Smooth muscle cell (in vitro differentiated cells): ENCODE measurements at regions not wholly inside any gene's neighbourhood (a gene's known extent, or its start where the extent isn't known, plus 50 kb on each side); places are given as distances from the start of the nearest gene placed in this dataset.
A peak's percentile ranks its signal among the peaks of the same experiment; 100 is the strongest.

ENCODE experiments used
- DNase-seq: peaks from one replicate; lab custom pipeline; 2025; ENCODE audit not compliant: unreplicated experiment; lab: John Stamatoyannopoulos, UW
- H2AFZ ChIP-seq: fragments of 200-600 bp; sonication (generic); 2 replicates; pipeline ENCODE4 v1.6.0; 2016; ENCODE audit warnings: antibody characterized with exemption, low read depth, mild to moderate bottlenecking
- H3F3A ChIP-seq: fragments of 200-600 bp; sonication (generic); 2 replicates; pipeline ENCODE4 v1.6.0; 2017; ENCODE audit warnings: antibody characterized with exemption, low read depth
- H3K27ac ChIP-seq: fragments of 200-600 bp; sonication (generic); 2 replicates; pipeline ENCODE4 v1.5.1; 2016; ENCODE audit warnings: low read depth, mild to moderate bottlenecking
- H3K27me3 ChIP-seq: fragments of 200-600 bp; sonication (generic); 2 replicates; pipeline ENCODE4 v1.6.1; 2016; ENCODE audit warnings: low read depth, mild to moderate bottlenecking
- H3K36me3 ChIP-seq: fragments of 200-600 bp; sonication (generic); 2 replicates; pipeline ENCODE4 v1.5.1; 2016; ENCODE audit warnings: low read depth
- H3K4me1 ChIP-seq: fragments of 200-600 bp; sonication (generic); 2 replicates; pipeline ENCODE4 v1.5.1; 2016; ENCODE audit warnings: low read depth
- H3K4me2 ChIP-seq: fragments of 200-600 bp; sonication (generic); 2 replicates; pipeline ENCODE4 v1.6.0; 2016; ENCODE audit warnings: mild to moderate bottlenecking
- H3K4me3 ChIP-seq: fragments of 200-600 bp; sonication (generic); 2 replicates; pipeline ENCODE4 v1.5.1; 2016; ENCODE audit warnings: mild to moderate bottlenecking
- H3K79me2 ChIP-seq: fragments of 200-600 bp; sonication (generic); 2 replicates; pipeline ENCODE4 v1.6.0; 2016; ENCODE audit warnings: low read depth, mild to moderate bottlenecking
- H3K9ac ChIP-seq: fragments of 200-600 bp; sonication (generic); 2 replicates; pipeline ENCODE4 v1.6.0; 2016; ENCODE audit warnings: low read depth
- H3K9me3 ChIP-seq: fragments of 200-600 bp; sonication (generic); replicated peaks from 2 replicates; pipeline ENCODE4 v1.5.1; 2016; ENCODE audit warnings: low read depth
- H4K20me1 ChIP-seq: fragments of 200-600 bp; sonication (generic); 2 replicates; pipeline ENCODE4 v1.6.0; 2016; ENCODE audit warnings: low read depth
- WGBS: methylation state at CpG from one replicate; pipeline ENCODE4 v1.1.7; 2016; ENCODE audit warnings: low lambda C conversion rate; 5-methylcytosine and 5-hydroxymethylcytosine counted together
- TF ChIP-seq, protein P1 (sequence below): fragments of 200-600 bp; sonication (generic); IDR thresholded peaks from 2 replicates; pipeline ENCODE4 v1.5.1; 2017; ENCODE audit warnings: borderline replicate concordance, mild to moderate bottlenecking, antibody characterized with exemption; ENCODE audit not compliant: insufficient read depth, poor library complexity, severe bottlenecking

DNA sequence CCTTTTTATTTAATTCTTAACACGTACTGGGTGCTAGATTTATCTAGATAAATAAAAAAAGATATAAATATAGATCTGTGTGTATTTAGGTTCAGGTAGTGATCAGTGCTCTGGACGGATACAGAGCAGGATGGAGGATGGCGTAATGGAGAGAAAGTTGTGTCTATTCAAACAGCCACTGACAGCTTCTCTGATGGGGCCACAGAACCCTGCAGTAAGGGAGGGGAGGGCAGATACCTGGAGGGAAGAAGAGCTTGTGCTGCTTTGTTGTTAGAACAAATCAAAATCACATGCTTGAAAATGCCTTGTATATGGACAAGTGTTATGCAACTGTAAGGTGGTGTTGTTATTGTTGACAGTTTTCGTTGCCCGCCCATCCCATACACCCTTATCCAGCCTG, 170.2 kb downstream of the UTP18 start:
- H3K9me3 ChIP-seq, result no peaks in the 10 kb centered on the region
- H3K36me3 ChIP-seq, result no peaks in the 10 kb centered on the region
- H3K79me2 ChIP-seq, result no peaks in the 10 kb centered on the region
- H3K4me1 ChIP-seq, result no peaks in the 10 kb centered on the region
- H2AFZ ChIP-seq, result no peak overlapping the region
- H3K4me3 ChIP-seq, result no peak overlapping the region
- TF ChIP-seq, protein P1, sequence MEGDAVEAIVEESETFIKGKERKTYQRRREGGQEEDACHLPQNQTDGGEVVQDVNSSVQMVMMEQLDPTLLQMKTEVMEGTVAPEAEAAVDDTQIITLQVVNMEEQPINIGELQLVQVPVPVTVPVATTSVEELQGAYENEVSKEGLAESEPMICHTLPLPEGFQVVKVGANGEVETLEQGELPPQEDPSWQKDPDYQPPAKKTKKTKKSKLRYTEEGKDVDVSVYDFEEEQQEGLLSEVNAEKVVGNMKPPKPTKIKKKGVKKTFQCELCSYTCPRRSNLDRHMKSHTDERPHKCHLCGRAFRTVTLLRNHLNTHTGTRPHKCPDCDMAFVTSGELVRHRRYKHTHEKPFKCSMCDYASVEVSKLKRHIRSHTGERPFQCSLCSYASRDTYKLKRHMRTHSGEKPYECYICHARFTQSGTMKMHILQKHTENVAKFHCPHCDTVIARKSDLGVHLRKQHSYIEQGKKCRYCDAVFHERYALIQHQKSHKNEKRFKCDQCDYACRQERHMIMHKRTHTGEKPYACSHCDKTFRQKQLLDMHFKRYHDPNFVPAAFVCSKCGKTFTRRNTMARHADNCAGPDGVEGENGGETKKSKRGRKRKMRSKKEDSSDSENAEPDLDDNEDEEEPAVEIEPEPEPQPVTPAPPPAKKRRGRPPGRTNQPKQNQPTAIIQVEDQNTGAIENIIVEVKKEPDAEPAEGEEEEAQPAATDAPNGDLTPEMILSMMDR, result no peak
- no peak overlapping the region for H3K4me2 ChIP-seq
- no peaks in the 10 kb centered on the region for H4K20me1 ChIP-seq
- H3K9ac ChIP-seq, result no peak overlapping the region
- 93% methylated on average over 5 of the region's 5 CpGs for whole genome bisulfite sequencing
- H3F3A ChIP-seq, result no peaks in the 10 kb centered on the region
- H3K27ac ChIP-seq, result no peak overlapping the region
- H3K27me3 ChIP-seq, result no peaks in the 10 kb centered on the region
- DNase-seq, result no peak

DNA sequence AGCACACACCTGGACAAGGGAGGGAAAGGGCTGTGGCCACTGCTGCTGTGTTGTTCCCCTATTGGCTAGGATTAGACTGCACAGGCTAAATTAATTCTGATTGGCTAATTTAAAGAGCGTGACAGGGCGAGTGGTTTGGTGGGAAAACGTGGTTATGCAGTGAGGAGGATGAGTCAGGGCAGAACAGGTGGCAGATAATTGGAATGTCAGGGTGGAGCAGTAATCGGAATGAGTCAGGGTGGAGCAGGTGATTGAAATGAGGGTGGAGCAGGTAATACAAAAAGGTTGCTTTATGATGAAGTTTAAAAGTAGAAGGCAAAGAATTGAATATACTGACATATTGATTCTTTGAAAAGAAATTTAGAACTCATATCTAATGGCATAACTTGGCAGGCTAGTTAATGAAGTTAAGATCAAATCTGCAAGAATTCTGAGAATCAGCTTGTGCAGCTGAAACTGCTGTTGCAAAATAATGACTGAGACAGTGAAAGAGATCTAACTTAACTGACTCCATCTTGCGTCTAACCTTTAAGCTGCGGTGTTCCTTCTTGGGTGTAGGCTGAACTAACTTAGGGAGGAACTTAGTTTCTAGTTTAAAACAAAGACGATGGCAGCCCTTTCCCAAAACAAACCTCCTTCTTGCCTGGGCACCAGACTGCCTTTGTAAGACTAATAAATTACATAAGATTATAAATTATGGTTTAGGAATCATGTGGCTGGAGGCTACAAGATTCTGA, 174.3 kb downstream of the UTP18 start:
- TF ChIP-seq, protein P1, result no peak
- H3K27me3 ChIP-seq, result no peaks in the 10 kb centered on the region
- WGBS, result 84% methylated on average over 7 of the region's 7 CpGs
- no peak overlapping the region for H2AFZ ChIP-seq
- H3K4me2 ChIP-seq, result no peak overlapping the region
- H3K9ac ChIP-seq, result no peak overlapping the region
- H3K4me3 ChIP-seq, result no peak overlapping the region
- H3K36me3 ChIP-seq, result no peaks in the 10 kb centered on the region
- no peak overlapping the region for H3K27ac ChIP-seq
- no peaks in the 10 kb centered on the region for H4K20me1 ChIP-seq
- H3K9me3 ChIP-seq, result no peaks in the 10 kb centered on the region
- peaks cover 4% of the 10 kb centered on the region for H3F3A ChIP-seq
- DNase-seq, result no peak
- H3K4me1 ChIP-seq, result no peaks in the 10 kb centered on the region
- no peaks in the 10 kb centered on the region for H3K79me2 ChIP-seq

DNA sequence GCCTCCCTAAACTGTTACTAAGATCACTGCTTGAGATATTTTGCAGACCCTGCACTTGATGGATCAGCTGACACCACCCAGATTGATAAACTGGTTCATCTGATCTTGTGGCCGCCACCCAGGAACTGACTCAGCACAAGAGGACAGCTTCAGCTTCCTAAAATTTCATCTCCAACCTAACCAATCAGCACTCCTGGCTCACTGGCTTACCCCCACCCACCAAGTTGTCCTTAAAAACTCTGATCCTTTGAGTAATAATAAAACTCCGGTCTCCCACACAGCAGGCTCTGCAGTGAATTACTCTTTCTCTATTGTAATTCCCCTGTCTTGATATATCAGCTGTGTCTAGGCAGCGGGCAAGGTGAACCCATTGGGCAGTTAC, 174.8 kb downstream of the UTP18 start:
- no peaks in the 10 kb centered on the region for H3K79me2 ChIP-seq
- TF ChIP-seq, protein P1, result no peak
- no peaks in the 10 kb centered on the region for H4K20me1 ChIP-seq
- no peaks in the 10 kb centered on the region for H3K27me3 ChIP-seq
- no peaks in the 10 kb centered on the region for H3K4me1 ChIP-seq
- no peak overlapping the region for H2AFZ ChIP-seq
- no peaks in the 10 kb centered on the region for H3K36me3 ChIP-seq
- H3F3A ChIP-seq, result peaks cover 4% of the 10 kb centered on the region
- no peaks in the 10 kb centered on the region for H3K9me3 ChIP-seq
- H3K4me3 ChIP-seq, result no peak overlapping the region
- no peak overlapping the region for H3K4me2 ChIP-seq
- H3K9ac ChIP-seq, result no peak overlapping the region
- DNase-seq, result no peak
- no peak overlapping the region for H3K27ac ChIP-seq
- 82% methylated on average over 3 of the region's 3 CpGs for WGBS

DNA sequence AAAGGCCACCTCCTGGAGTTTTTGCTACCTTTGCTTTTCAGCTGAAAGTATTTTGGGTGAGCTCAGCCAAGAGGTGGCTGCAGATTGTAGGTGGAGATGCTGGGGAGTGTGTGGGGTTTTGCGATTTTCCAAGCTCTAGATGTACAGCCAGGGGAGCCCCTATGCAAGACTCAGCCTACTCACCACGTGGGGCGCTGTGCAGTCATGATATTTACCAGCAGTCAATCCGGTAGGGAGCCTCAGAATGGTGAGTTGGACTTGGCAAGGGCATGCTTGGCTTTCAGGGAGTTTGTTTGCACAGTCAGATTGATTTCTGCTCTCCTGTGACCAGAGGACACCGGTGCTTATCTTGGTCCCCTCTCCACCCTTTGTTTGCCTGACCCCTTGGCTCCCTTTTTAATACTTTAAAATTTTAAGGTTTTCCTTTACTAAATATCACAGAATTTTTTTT, 175.3 kb downstream of the UTP18 start:
- H3K9me3 ChIP-seq, result no peaks in the 10 kb centered on the region
- no peak overlapping the region for H3K9ac ChIP-seq
- no peak overlapping the region for H3K4me2 ChIP-seq
- TF ChIP-seq, protein P1, result peak; percentile 27
- 39% methylated on average over 5 of the region's 5 CpGs for WGBS
- no peak overlapping the region for H3K27ac ChIP-seq
- no peak overlapping the region for H2AFZ ChIP-seq
- no peak overlapping the region for H3K4me3 ChIP-seq
- no peaks in the 10 kb centered on the region for H3K4me1 ChIP-seq
- H4K20me1 ChIP-seq, result no peaks in the 10 kb centered on the region
- H3K79me2 ChIP-seq, result no peaks in the 10 kb centered on the region
- H3K36me3 ChIP-seq, result no peaks in the 10 kb centered on the region
- peaks cover 4% of the 10 kb centered on the region for H3F3A ChIP-seq
- no peaks in the 10 kb centered on the region for H3K27me3 ChIP-seq
- DNase-seq, result no peak
